GM19240 (cell line): ENCODE measurements at regions not wholly inside any gene's neighbourhood (a gene's known extent, or its start where the extent isn't known, plus 50 kb on each side); places are given as distances from the start of the nearest gene placed in this dataset.

ENCODE experiments used
- DNase-seq: peaks from one replicate; pipeline ENCODE4 v3.0.0; 2011; ENCODE audit warnings: low spot score; ENCODE audit not compliant: insufficient read length

- DNase-seq, result no peak
These were observed 57.3 kb downstream of the MAF start for GRCh38 chr16:79543219-79543618.

GRCh38 chr16:79542237-79542774, 58.2 kb downstream of the MAF start:
- no peak for DNase-seq

GRCh38 chr16:79540825-79541595, 59.5 kb downstream of the MAF start:
- DNase-seq, result no peak

- DNase-seq, result no peak
These were observed 63.0 kb downstream of the MAF start for GRCh38 chr16:79537584-79537983.

GRCh38 chr16:79536958-79537357, 63.6 kb downstream of the MAF start:
- no peak for DNase-seq

GRCh38 chr16:79535130-79535529, 65.4 kb downstream of the MAF start:
- no peak for DNase-seq

- DNase-seq, result no peak
These were observed 66.4 kb downstream of the MAF start for GRCh38 chr16:79534143-79534542.

- DNase-seq, result no peak
These were observed 67.2 kb downstream of the MAF start for GRCh38 chr16:79533292-79533691.

GRCh38 chr16:79532785-79533184, 67.8 kb downstream of the MAF start:
- DNase-seq, result no peak

- DNase-seq, result no peak
These were observed 68.3 kb downstream of the MAF start for GRCh38 chr16:79532273-79532672.

- no peak for DNase-seq
These were observed 72.2 kb downstream of the MAF start for GRCh38 chr16:79528338-79528737.

- no peak for DNase-seq
These were observed 76.6 kb downstream of the MAF start for GRCh38 chr16:79523971-79524370.

GRCh38 chr16:79519448-79519847, 81.1 kb downstream of the MAF start:
- DNase-seq, result no peak

- no peak for DNase-seq
These were observed 83.4 kb downstream of the MAF start for GRCh38 chr16:79517156-79517555.

GRCh38 chr16:79510879-79511278, 89.7 kb downstream of the MAF start:
- DNase-seq, result no peak

- no peak for DNase-seq
These were observed 90.6 kb downstream of the MAF start for GRCh38 chr16:79509906-79510305.

GRCh38 chr16:79509211-79509631, 91.3 kb downstream of the MAF start:
- no peak for DNase-seq

- no peak for DNase-seq
These were observed 92.2 kb downstream of the MAF start for GRCh38 chr16:79508294-79508693.

GRCh38 chr16:79505344-79505743, 95.2 kb downstream of the MAF start:
- no peak for DNase-seq

- DNase-seq, result no peak
These were observed 97.0 kb downstream of the MAF start for GRCh38 chr16:79503511-79503910.

GRCh38 chr16:79501446-79501845, 99.1 kb downstream of the MAF start:
- DNase-seq, result no peak

GRCh38 chr16:79500866-79501265, 99.7 kb downstream of the MAF start:
- DNase-seq, result no peak

- DNase-seq, result no peak
These were observed 100.3 kb downstream of the MAF start for GRCh38 chr16:79500286-79500685.
